HepG2 (cell line): ENCODE measurements at regions not wholly inside any gene's neighbourhood (a gene's known extent, or its start where the extent isn't known, plus 50 kb on each side); places are given as distances from the start of the nearest gene placed in this dataset.

Source experiments
- BATF2 ChIP-seq: sonication (generic); formaldehyde crosslinking; IDR thresholded peaks from 2 replicates; pipeline ENCODE4 v1.8.0; 2022; ENCODE audit warnings: mild to moderate bottlenecking, missing genetic modification reagents, moderate library complexity
- DMTF1 ChIP-seq: sonication (generic); formaldehyde crosslinking; IDR thresholded peaks from 2 replicates; pipeline ENCODE4 v1.4.0; 2020; ENCODE audit warnings: mild to moderate bottlenecking, missing genetic modification reagents
- FOXA1 ChIP-seq, 2 experiments: fragments of 450-650 bp in 1 of 2; sonication (generic) in 1 of 2; formaldehyde crosslinking in 1 of 2; IDR thresholded peaks; 2 replicates each; pipeline versions ENCODE4 v1.4.0 to v1.6.1; 2016 to 2020; ENCODE audit warnings: missing genetic modification reagents in 1 of 2
- FOXJ3 ChIP-seq: sonication (generic); formaldehyde crosslinking; IDR thresholded peaks from 2 replicates; pipeline ENCODE4 v1.4.0; 2020; ENCODE audit warnings: missing genetic modification reagents, mild to moderate bottlenecking, borderline replicate concordance
- HNRNPL ChIP-seq: fragments of 200-400 bp; formaldehyde crosslinking; IDR thresholded peaks from 2 replicates; pipeline ENCODE4 v1.6.1; 2017; ENCODE audit warnings: mild to moderate bottlenecking, low read depth, low read length
- HOXA9 ChIP-seq: sonication (generic); formaldehyde crosslinking; IDR thresholded peaks from 2 replicates; pipeline ENCODE4 v1.8.1; 2022; ENCODE audit warnings: missing genetic modification reagents, mild to moderate bottlenecking, moderate library complexity, borderline replicate concordance
- HOXD1 ChIP-seq: sonication (generic); formaldehyde crosslinking; IDR thresholded peaks from 2 replicates; pipeline ENCODE4 v1.5.0; 2020; ENCODE audit warnings: missing genetic modification reagents
- KDM4B ChIP-seq: sonication (generic); formaldehyde crosslinking; IDR thresholded peaks from 2 replicates; pipeline ENCODE4 v1.4.0; 2020; ENCODE audit warnings: missing genetic modification reagents
- KLF16 ChIP-seq, 2 experiments: sonication (generic) in 1 of 2; formaldehyde crosslinking in 1 of 2; IDR thresholded peaks; 2 replicates each; pipeline versions ENCODE4 v1.6.1 to v1.8.0; 2016 to 2023; ENCODE audit warnings: missing genetic modification reagents in 2 of 2, missing compliant biosample characterization in 1 of 2
- MEF2D ChIP-seq: sonication (generic); formaldehyde crosslinking; IDR thresholded peaks from 2 replicates; pipeline ENCODE4 v1.5.1; 2020; ENCODE audit warnings: mild to moderate bottlenecking, missing genetic modification reagents
- NCOA1 ChIP-seq: sonication (generic); formaldehyde crosslinking; IDR thresholded peaks from 2 replicates; pipeline ENCODE4 v1.9.0; 2021; ENCODE audit warnings: missing genetic modification reagents
- PITX1 ChIP-seq: sonication (generic); formaldehyde crosslinking; IDR thresholded peaks from 2 replicates; pipeline ENCODE4 v1.5.1; 2020; ENCODE audit warnings: mild to moderate bottlenecking, missing genetic modification reagents
- POLR2AphosphoS5 ChIP-seq: IDR thresholded peaks from 2 replicates; pipeline ENCODE4 v1.6.1; 2012; ENCODE audit warnings: low read depth, low read length
- TRIM24 ChIP-seq: sonication (generic); formaldehyde crosslinking; IDR thresholded peaks from 2 replicates; pipeline ENCODE4 v1.8.0; 2022; ENCODE audit warnings: mild to moderate bottlenecking, missing genetic modification reagents
- XBP1 ChIP-seq: sonication (generic); formaldehyde crosslinking; IDR thresholded peaks from 2 replicates; pipeline ENCODE4 v1.5.0; 2020; ENCODE audit warnings: missing genetic modification reagents
- ZBTB25 ChIP-seq: IDR thresholded peaks from 2 replicates; pipeline ENCODE4 v1.6.1; 2018; ENCODE audit warnings: missing genetic modification reagents
- ZBTB4 ChIP-seq: sonication (generic); formaldehyde crosslinking; IDR thresholded peaks from 2 replicates; pipeline ENCODE4 v1.4.0; 2020; ENCODE audit warnings: missing genetic modification reagents, mild to moderate bottlenecking, borderline replicate concordance
- ZFP1 ChIP-seq: IDR thresholded peaks from 2 replicates; pipeline ENCODE4 v1.6.1; 2016
- ZMAT3 ChIP-seq: sonication (generic); formaldehyde crosslinking; conservative IDR thresholded peaks from 2 replicates; pipeline ENCODE4 v1.7.0; 2021; ENCODE audit warnings: missing genetic modification reagents
- ZMYM4 ChIP-seq: sonication (generic); formaldehyde crosslinking; IDR thresholded peaks from 2 replicates; pipeline ENCODE4 v1.8.1; 2023; ENCODE audit warnings: mild to moderate bottlenecking, missing genetic modification reagents
- ZNF503 ChIP-seq: sonication (generic); formaldehyde crosslinking; IDR thresholded peaks from 2 replicates; pipeline ENCODE4 v1.4.0; 2020; ENCODE audit warnings: missing genetic modification reagents
- ZNF550 ChIP-seq: sonication (generic); formaldehyde crosslinking; IDR thresholded peaks from 2 replicates; pipeline ENCODE4 v1.4.0; 2020; ENCODE audit warnings: mild to moderate bottlenecking, missing genetic modification reagents, borderline replicate concordance
- ZNF567 ChIP-seq: sonication (generic); formaldehyde crosslinking; IDR thresholded peaks from 2 replicates; pipeline ENCODE4 v1.8.1; 2023; ENCODE audit warnings: mild to moderate bottlenecking, missing genetic modification reagents, borderline replicate concordance
- ZNF7 ChIP-seq: IDR thresholded peaks from 2 replicates; pipeline ENCODE4 v1.6.1; 2016; ENCODE audit warnings: missing biosample characterization, missing genetic modification reagents

- TF ChIP-seq DMTF1 (CRISPR knock-in tag) (no peak), PITX1 (CRISPR knock-in tag) (peak; percentile 76), NCOA1 (CRISPR knock-in tag) (no peak), XBP1 (CRISPR knock-in tag) (no peak), ZBTB4 (CRISPR knock-in tag) (peak; percentile 68), MEF2D (no peak), ZNF567 (CRISPR knock-in tag) (no peak), ZFP1 (no peak), HOXA9 (CRISPR knock-in tag) (no peak), ZMYM4 (CRISPR knock-in tag) (peak; percentile 54; the same call in 1 of the 2 replicates), ZNF7 (no peak), FOXA1 (IDR thresholded peaks at IDR 0.05) (no peak), FOXA1 (CRISPR knock-in tag; IDR thresholded peaks at IDR 0.05) (0 out of 2 replicates have a peak, but pooled peaks have one; percentile 3), ZBTB25 (CRISPR knock-in tag) (no peak), KLF16 (CRISPR knock-in tag; IDR thresholded peaks at IDR 0.05) (no peak), TRIM24 (CRISPR knock-in tag) (no peak), FOXJ3 (CRISPR knock-in tag) (no peak), KDM4B (CRISPR knock-in tag) (no peak), HOXD1 (CRISPR knock-in tag) (no peak), POLR2AphosphoS5 (no peak), ZNF550 (CRISPR knock-in tag) (no peak), ZNF503 (CRISPR knock-in tag) (no peak), HNRNPL (no peak), ZMAT3 (CRISPR knock-in tag) (no peak), BATF2 (CRISPR knock-in tag) (no peak)
Observed at GRCh38 chr14:100660498-100660881, 66.2 kb upstream of the DLK1 start (continued).
